IMR-90 (cell line): ENCODE measurements at regions not wholly inside any gene's neighbourhood (a gene's known extent, or its start where the extent isn't known, plus 50 kb on each side); places are given as distances from the start of the nearest gene placed in this dataset.

Source experiments
- ATAC-seq: fragments of 200-7000 bp; cut with Tn5 transposase; 2 replicates; pipeline ENCODE4 v1.9.1; 2020; ENCODE audit warnings: low read depth, mild to moderate bottlenecking, moderate library complexity
- BruUV-seq: library from RNA; stranded (reverse); fragments of 400-500 nt; replicated peaks from 2 replicates; lab custom pipeline; 2021; lab: Mats Ljungman, UMichigan
- CTCF ChIA-PET: fragments of 300-600 bp; formaldehyde crosslinking; extraction: SDS; loops from one replicate; lab custom pipeline; 2021; ENCODE audit warnings: antibody characterized with exemption; lab: Yijun Ruan, JAX
- POLR2A ChIA-PET: fragments of 300-600 bp; sonication (Branson Sonifier 250); formaldehyde crosslinking; loops from one replicate; lab custom pipeline; 2022; ENCODE audit warnings: antibody characterized with exemption; ENCODE audit not compliant: unreplicated experiment; lab: Charles Lee
- DNase-seq: peaks from one replicate; pipeline ENCODE4 v3.0.0; 2013
- H2AFZ ChIP-seq: replicated peaks from 2 replicates; pipeline ENCODE3; 2013; ENCODE audit warnings: low read length, mild to moderate bottlenecking; ENCODE audit not compliant: poor library complexity
- H2AK5ac ChIP-seq: 2 replicates; pipeline ENCODE4 v1.6.1; 2013; ENCODE audit warnings: low read depth, low read length, inconsistent platforms
- H2AK9ac ChIP-seq: replicated peaks from 2 replicates; pipeline ENCODE3; 2013; ENCODE audit warnings: mild to moderate bottlenecking, low read depth, low read length, moderate library complexity; ENCODE audit not compliant: poor library complexity
- H2BK120ac ChIP-seq: 2 replicates; pipeline ENCODE4 v1.6.1; 2013; ENCODE audit warnings: low read depth, low read length, inconsistent platforms
- H2BK15ac ChIP-seq: 3 replicates; pipeline ENCODE4 v1.6.1; 2013; ENCODE audit warnings: low read depth, low read length, inconsistent platforms
- H2BK20ac ChIP-seq: 2 replicates; pipeline ENCODE4 v1.6.1; 2013; ENCODE audit warnings: low read depth, mild to moderate bottlenecking, inconsistent platforms, low read length, moderate library complexity
- H2BK5ac ChIP-seq: 2 replicates; pipeline ENCODE4 v1.6.1; 2013; ENCODE audit warnings: mild to moderate bottlenecking, low read depth, low read length, inconsistent platforms; ENCODE audit not compliant: poor library complexity, severe bottlenecking
- H3K14ac ChIP-seq: replicated peaks from 2 replicates; pipeline ENCODE4 v1.6.1; 2013; ENCODE audit warnings: low read depth, low read length, inconsistent platforms
- H3K18ac ChIP-seq: 2 replicates; pipeline ENCODE4 v1.6.1; 2013; ENCODE audit warnings: low read depth, low read length, control low read depth
- H3K23ac ChIP-seq: 2 replicates; pipeline ENCODE4 v1.6.1; 2013; ENCODE audit warnings: low read depth, low read length, inconsistent platforms
- H3K27ac ChIP-seq: 2 replicates; pipeline ENCODE4 v1.5.1; 2013; ENCODE audit warnings: mild to moderate bottlenecking, control low read depth, low read length; ENCODE audit not compliant: insufficient read depth
- H3K27me3 ChIP-seq: 2 replicates; pipeline ENCODE4 v1.6.1; 2013; ENCODE audit warnings: low read length; ENCODE audit not compliant: control insufficient read depth, insufficient read depth
- H3K36me3 ChIP-seq: 2 replicates; pipeline ENCODE4 v1.6.1; 2013; ENCODE audit warnings: low read length, mixed read lengths; ENCODE audit not compliant: control insufficient read depth, insufficient read depth
- H3K4ac ChIP-seq: 2 replicates; pipeline ENCODE4 v1.6.1; 2013; ENCODE audit warnings: low read depth, low read length, inconsistent platforms
- H3K4me1 ChIP-seq: 2 replicates; pipeline ENCODE4 v1.6.1; 2013; ENCODE audit warnings: low read length, mixed read lengths; ENCODE audit not compliant: control insufficient read depth, insufficient read depth
- H3K4me2 ChIP-seq: 2 replicates; pipeline ENCODE4 v1.6.1; 2013; ENCODE audit warnings: low read depth, mild to moderate bottlenecking, control low read depth, low read length, moderate library complexity
- H3K4me3 ChIP-seq: 2 replicates; pipeline ENCODE4 v1.5.1; 2013; ENCODE audit warnings: low read depth, mild to moderate bottlenecking, control low read depth, low read length, moderate library complexity; ENCODE audit not compliant: insufficient read depth
- H3K56ac ChIP-seq: 2 replicates; pipeline ENCODE4 v1.6.1; 2013; ENCODE audit warnings: low read length, inconsistent platforms; ENCODE audit not compliant: insufficient read depth; ENCODE audit errors: extremely low read depth
- H3K79me1 ChIP-seq, 2 experiments: 2 replicates each; pipeline ENCODE4 v1.6.1; 2013; ENCODE audit warnings: low read length in 2 of 2, inconsistent platforms in 1 of 2, low read depth in 1 of 2
- H3K9ac ChIP-seq: 2 replicates; pipeline ENCODE4 v1.6.1; 2013; ENCODE audit warnings: low read depth, low read length, control low read depth
- H3K9me1 ChIP-seq: 2 replicates; pipeline ENCODE4 v1.6.1; 2013; ENCODE audit warnings: low read length, inconsistent platforms; ENCODE audit not compliant: insufficient read depth
- H3K9me3 ChIP-seq: 2 replicates; pipeline ENCODE4 v1.6.1; 2013; ENCODE audit warnings: low read length; ENCODE audit not compliant: control insufficient read depth, insufficient read depth
- H4K20me1 ChIP-seq: 2 replicates; pipeline ENCODE4 v1.6.1; 2013; ENCODE audit warnings: low read length, inconsistent platforms; ENCODE audit not compliant: insufficient read depth
- H4K5ac ChIP-seq: 2 replicates; pipeline ENCODE4 v1.6.1; 2013; ENCODE audit warnings: mild to moderate bottlenecking, low read depth, low read length, control low read depth
- H4K8ac ChIP-seq, 2 experiments: 2 replicates each; pipeline ENCODE4 v1.6.1; 2013; ENCODE audit warnings: low read depth in 2 of 2, low read length in 2 of 2, control low read depth in 1 of 2, inconsistent platforms in 1 of 2
- H4K91ac ChIP-seq: 2 replicates; pipeline ENCODE4 v1.6.1; 2013; ENCODE audit warnings: low read depth, low read length, inconsistent platforms; ENCODE audit not compliant: insufficient read depth
- BHLHE40 ChIP-seq: fragments of 150-350 bp; IDR thresholded peaks from 2 replicates; pipeline ENCODE4 v1.6.1; 2016; ENCODE audit warnings: mild to moderate bottlenecking, low read depth, low read length
- CEBPB ChIP-seq: IDR thresholded peaks from 2 replicates; pipeline ENCODE4 v1.6.1; 2012; ENCODE audit warnings: low read depth, low read length, improper control_type of control experiment
- CHD1 ChIP-seq: IDR thresholded peaks from 2 replicates; pipeline ENCODE4 v1.6.1; 2012; ENCODE audit warnings: low read depth, low read length, improper control_type of control experiment
- FOS ChIP-seq: fragments of 150-350 bp; IDR thresholded peaks from 2 replicates; pipeline ENCODE4 v1.6.1; 2016; ENCODE audit warnings: low read depth, low read length
- MAZ ChIP-seq: IDR thresholded peaks from 2 replicates; pipeline ENCODE4 v1.6.1; 2012; ENCODE audit warnings: low read depth, mild to moderate bottlenecking, low read length, improper control_type of control experiment, moderate library complexity, borderline replicate concordance
- MXI1 ChIP-seq: IDR thresholded peaks from 2 replicates; pipeline ENCODE4 v1.6.1; 2012; ENCODE audit warnings: low read depth, mild to moderate bottlenecking, low read length, moderate library complexity, borderline replicate concordance
- WGBS, 2 experiments: methylation state at CpG; one replicate each; pipeline versions ENCODE4 v1.1.5 to v1.1.7; 2013; ENCODE audit warnings: missing lambda C conversion rate in 2 of 2; ENCODE audit not compliant: insufficient read length in 1 of 2; ENCODE audit errors: extremely low coverage in 2 of 2; 5-methylcytosine and 5-hydroxymethylcytosine counted together
- dilution Hi-C: fragments of 300-500 bp; cut with HindIII; formaldehyde crosslinking; loops from one replicate; pipeline ENCODE4 v1.14.3; 2018; ENCODE audit warnings: low sequenced_read_pairs; ENCODE audit not compliant: unreplicated experiment
- in situ Hi-C: fragments of 300-500 bp; cut with MboI; formaldehyde crosslinking; loops from 3 replicates; pipeline ENCODE4 v1.14.3; 2019; ENCODE audit warnings: low sequenced_read_pairs, inconsistent platforms, mixed read lengths
- intact Hi-C: fragments of 100-400 bp; cut with micrococcal nuclease; formaldehyde crosslinking; loops from 2 replicates; pipeline ENCODE4 v1.10.0; 2022
- TF ChIP-seq, protein P1 (sequence below): conservative IDR thresholded peaks from 2 replicates; pipeline ENCODE4 v1.5.1; 2012; ENCODE audit warnings: mild to moderate bottlenecking, low read depth, low read length, improper control_type of control experiment

DNA sequence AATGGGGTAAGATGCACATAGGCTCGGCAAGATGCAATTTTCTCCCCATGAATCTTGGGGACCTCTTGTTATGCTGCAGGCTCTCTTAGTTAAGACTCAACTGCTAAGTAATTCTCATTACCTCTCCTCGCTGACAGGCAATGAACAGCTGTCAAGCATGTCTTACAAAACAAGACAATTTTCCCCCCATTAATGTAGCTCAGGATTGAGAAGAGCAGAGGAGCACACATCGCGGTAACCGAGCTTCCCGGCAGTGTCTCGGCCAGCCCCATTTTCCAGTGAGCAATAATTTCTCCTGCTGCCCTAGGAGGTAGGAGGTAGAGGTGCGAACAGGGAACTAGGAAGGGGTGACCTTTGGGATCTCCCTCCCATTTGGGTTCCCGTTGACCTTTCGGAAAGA, 272.1 kb downstream of the HAPSTR1 start:
- no peaks in the 10 kb centered on the region for H3K9me1 ChIP-seq
- H3K9me3 ChIP-seq = peaks cover 8% of the 10 kb centered on the region
- no peak overlapping the region for H2BK120ac ChIP-seq
- no peak overlapping the region for H3K4me2 ChIP-seq
- no peak overlapping the region for H4K8ac ChIP-seq
- no peak overlapping the region for H2BK5ac ChIP-seq
- no peak for DNase-seq
- H3K4me1 ChIP-seq = no peaks in the 10 kb centered on the region
- no peak overlapping the region for H3K4ac ChIP-seq
- in situ Hi-C loops (no loop called here), dilution Hi-C loops (no loop called here), intact Hi-C loops (no loop called here)
- no peak overlapping the region; the same call in 1 of the 2 replicates for H3K56ac ChIP-seq
- H4K5ac ChIP-seq = no peak overlapping the region
- no peaks in the 10 kb centered on the region for H3K27me3 ChIP-seq
- no peak overlapping the region for H3K14ac ChIP-seq
- no peak overlapping the region for H3K4me3 ChIP-seq
- no peak overlapping the region for H2AFZ ChIP-seq
- CTCF ChIA-PET = no interaction called here
- H2BK20ac ChIP-seq = no peak overlapping the region
- no peaks in the 10 kb centered on the region for H3K36me3 ChIP-seq
- no TSS peak for BruUV-seq
- WGBS, 2 experiments = no CpG with 5 or more reads among the region's 10 CpGs
- H3K79me1 ChIP-seq = no peaks in the 10 kb centered on the region
- POLR2A ChIA-PET = no interaction called here
- no peak overlapping the region for H3K27ac ChIP-seq
- H3K18ac ChIP-seq = no peak overlapping the region
- no peak for ATAC-seq
- H3K23ac ChIP-seq = no peak overlapping the region
- no peaks in the 10 kb centered on the region for H4K20me1 ChIP-seq
- no peak overlapping the region for H2BK15ac ChIP-seq
- no peak overlapping the region for H2AK5ac ChIP-seq
- no peak overlapping the region for H3K9ac ChIP-seq
- H4K91ac ChIP-seq = no peak overlapping the region
- H2AK9ac ChIP-seq = no peak overlapping the region
- no peak for TF ChIP-seq CEBPB
- no peak for TF ChIP-seq BHLHE40
- no peak for TF ChIP-seq FOS
- no peak for TF ChIP-seq MXI1
- TF ChIP-seq, protein P1, sequence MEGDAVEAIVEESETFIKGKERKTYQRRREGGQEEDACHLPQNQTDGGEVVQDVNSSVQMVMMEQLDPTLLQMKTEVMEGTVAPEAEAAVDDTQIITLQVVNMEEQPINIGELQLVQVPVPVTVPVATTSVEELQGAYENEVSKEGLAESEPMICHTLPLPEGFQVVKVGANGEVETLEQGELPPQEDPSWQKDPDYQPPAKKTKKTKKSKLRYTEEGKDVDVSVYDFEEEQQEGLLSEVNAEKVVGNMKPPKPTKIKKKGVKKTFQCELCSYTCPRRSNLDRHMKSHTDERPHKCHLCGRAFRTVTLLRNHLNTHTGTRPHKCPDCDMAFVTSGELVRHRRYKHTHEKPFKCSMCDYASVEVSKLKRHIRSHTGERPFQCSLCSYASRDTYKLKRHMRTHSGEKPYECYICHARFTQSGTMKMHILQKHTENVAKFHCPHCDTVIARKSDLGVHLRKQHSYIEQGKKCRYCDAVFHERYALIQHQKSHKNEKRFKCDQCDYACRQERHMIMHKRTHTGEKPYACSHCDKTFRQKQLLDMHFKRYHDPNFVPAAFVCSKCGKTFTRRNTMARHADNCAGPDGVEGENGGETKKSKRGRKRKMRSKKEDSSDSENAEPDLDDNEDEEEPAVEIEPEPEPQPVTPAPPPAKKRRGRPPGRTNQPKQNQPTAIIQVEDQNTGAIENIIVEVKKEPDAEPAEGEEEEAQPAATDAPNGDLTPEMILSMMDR = no peak
- no peak for TF ChIP-seq MAZ
- no peak for TF ChIP-seq CHD1
